Cardiac muscle cell (in vitro differentiated cells and primary cell): ENCODE measurements at regions not wholly inside any gene's neighbourhood (a gene's known extent, or its start where the extent isn't known, plus 50 kb on each side); places are given as distances from the start of the nearest gene placed in this dataset.

ENCODE experiments used
- DNase-seq, 2 donors: peaks; one replicate each; pipeline versions ENCODE4 v3.0.0 to v3.0.0-alpha.2; 2010 to 2017; ENCODE audit warnings: low read depth in 1 of 2, low spot score in 1 of 2
- H3K27ac ChIP-seq: fragments of 200-600 bp; sonication (generic); 2 replicates; pipeline ENCODE4 v1.5.1; 2016
- H3K27me3 ChIP-seq: fragments of 200-600 bp; sonication (generic); 2 replicates; pipeline ENCODE4 v1.6.0; 2016; ENCODE audit warnings: control low read depth
- H3K36me3 ChIP-seq: fragments of 200-600 bp; sonication (generic); 2 replicates; pipeline ENCODE4 v1.5.1; 2016; ENCODE audit warnings: control low read depth
- H3K4me1 ChIP-seq: fragments of 200-600 bp; sonication (generic); 2 replicates; pipeline ENCODE4 v1.8.1; 2017; ENCODE audit warnings: low read depth, mild to moderate bottlenecking, mixed run types
- H3K4me3 ChIP-seq: fragments of 200-600 bp; sonication (generic); 2 replicates; pipeline ENCODE4 v1.5.1; 2016; ENCODE audit warnings: mild to moderate bottlenecking
- H3K9me3 ChIP-seq: fragments of 200-600 bp; sonication (generic); 2 replicates; pipeline ENCODE4 v1.5.1; 2017; ENCODE audit warnings: low read depth, mild to moderate bottlenecking, control low read depth
- TF ChIP-seq, protein P1 (sequence below): IDR thresholded peaks from 2 replicates; pipeline ENCODE4 v1.5.1; 2012; ENCODE audit warnings: low read depth, mild to moderate bottlenecking, low read length

DNA sequence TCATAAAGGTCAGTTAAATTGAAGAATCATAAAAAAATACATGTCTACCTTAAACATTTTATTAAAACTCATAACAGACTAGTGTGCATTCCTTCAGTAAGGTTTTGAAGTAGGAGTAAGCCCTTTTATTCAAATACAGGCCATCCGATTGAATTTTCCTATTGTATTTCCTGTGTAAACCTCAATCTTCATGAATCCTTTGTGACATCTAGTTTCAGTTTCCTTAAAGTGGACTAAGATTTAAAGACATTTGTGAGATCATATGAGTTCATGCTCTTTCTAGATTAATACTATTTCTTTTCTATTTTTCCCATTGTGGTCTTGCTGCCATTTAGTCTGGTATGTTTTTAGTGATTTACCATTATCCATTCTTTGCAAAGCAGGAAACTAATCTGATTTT lies 644.7 kb upstream of the BOD1L1 start:
- Histone ChIP-seq H3K36me3 (no peaks in the 10 kb centered on the region), H3K4me3 (no peak overlapping the region), H3K27ac (no peak overlapping the region), H3K9me3 (no peaks in the 10 kb centered on the region), H3K4me1 (no peaks in the 10 kb centered on the region), H3K27me3 (no peaks in the 10 kb centered on the region)
- TF ChIP-seq, protein P1, sequence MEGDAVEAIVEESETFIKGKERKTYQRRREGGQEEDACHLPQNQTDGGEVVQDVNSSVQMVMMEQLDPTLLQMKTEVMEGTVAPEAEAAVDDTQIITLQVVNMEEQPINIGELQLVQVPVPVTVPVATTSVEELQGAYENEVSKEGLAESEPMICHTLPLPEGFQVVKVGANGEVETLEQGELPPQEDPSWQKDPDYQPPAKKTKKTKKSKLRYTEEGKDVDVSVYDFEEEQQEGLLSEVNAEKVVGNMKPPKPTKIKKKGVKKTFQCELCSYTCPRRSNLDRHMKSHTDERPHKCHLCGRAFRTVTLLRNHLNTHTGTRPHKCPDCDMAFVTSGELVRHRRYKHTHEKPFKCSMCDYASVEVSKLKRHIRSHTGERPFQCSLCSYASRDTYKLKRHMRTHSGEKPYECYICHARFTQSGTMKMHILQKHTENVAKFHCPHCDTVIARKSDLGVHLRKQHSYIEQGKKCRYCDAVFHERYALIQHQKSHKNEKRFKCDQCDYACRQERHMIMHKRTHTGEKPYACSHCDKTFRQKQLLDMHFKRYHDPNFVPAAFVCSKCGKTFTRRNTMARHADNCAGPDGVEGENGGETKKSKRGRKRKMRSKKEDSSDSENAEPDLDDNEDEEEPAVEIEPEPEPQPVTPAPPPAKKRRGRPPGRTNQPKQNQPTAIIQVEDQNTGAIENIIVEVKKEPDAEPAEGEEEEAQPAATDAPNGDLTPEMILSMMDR: no peak
- no peak for DNase-seq

DNA sequence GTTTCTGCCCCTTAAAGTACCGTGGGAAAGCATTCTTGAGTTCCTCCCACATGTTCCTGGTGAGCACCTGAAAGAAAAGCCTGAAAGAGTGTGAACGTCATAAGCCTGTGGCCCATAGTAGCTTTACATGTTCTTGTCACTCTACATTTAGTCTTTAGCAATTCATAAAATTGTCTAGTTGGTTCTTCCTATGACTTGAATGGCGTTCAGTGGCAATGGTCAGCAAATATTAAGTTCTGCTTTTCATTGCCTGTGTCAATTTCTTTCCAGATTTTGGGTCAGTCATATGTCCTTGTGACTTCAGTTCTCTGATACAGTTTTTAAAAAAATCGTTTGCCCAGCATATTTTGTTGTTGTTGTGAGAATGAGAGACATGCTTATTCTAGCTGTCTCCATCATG lies 650.0 kb upstream of the BOD1L1 start:
- no peaks in the 10 kb centered on the region for H3K36me3 ChIP-seq
- DNase-seq: no peak
- no peaks in the 10 kb centered on the region for H3K9me3 ChIP-seq
- no peaks in the 10 kb centered on the region for H3K4me1 ChIP-seq
- no peaks in the 10 kb centered on the region for H3K27me3 ChIP-seq
- TF ChIP-seq, protein P1: no peak
- no peak overlapping the region for H3K27ac ChIP-seq
- no peak overlapping the region for H3K4me3 ChIP-seq

DNA sequence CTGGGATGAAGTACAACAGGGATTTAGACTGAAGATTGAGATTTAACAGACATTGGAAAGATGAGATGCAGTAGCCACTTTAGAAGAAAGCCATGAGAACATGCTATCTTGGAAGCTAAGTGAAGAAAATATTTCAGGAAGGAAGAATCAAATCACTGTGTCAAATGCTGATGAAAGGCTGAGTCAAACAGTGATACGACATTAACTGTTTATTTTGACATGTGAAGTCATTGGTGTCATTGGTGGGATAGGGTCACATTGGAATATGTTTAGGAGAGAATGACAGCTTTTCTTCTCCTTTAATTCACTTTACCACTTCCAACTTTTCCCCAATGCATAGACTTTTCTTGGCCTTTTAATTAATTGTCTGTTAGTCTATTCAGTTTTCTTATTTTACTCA lies 653.0 kb upstream of the BOD1L1 start:
- Histone ChIP-seq H3K36me3 (no peaks in the 10 kb centered on the region), H3K27me3 (no peaks in the 10 kb centered on the region), H3K27ac (no peak overlapping the region), H3K4me3 (no peak overlapping the region), H3K4me1 (no peaks in the 10 kb centered on the region), H3K9me3 (no peaks in the 10 kb centered on the region)
- TF ChIP-seq, protein P1: no peak
- DNase-seq: no peak

DNA sequence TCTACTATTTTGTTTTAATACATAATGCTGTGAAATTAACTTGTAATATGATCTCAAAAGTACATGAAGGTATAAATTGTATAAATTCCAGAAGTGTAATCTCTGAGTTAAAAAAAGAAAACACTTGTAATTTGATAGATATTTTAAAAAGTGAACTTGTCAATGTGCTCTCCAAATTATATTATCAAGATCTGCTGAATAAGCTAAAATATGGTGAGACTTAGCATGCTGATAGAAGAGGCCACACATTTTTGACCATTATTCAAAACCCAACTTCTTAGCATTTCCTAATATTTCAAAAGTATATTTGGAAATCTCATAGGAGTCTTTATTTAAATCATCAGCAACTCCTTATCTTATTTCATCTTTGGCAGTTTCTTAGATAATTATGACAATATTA lies 657.1 kb upstream of the BOD1L1 start:
- no peak for DNase-seq
- no peaks in the 10 kb centered on the region for H3K9me3 ChIP-seq
- no peaks in the 10 kb centered on the region for H3K27me3 ChIP-seq
- no peaks in the 10 kb centered on the region for H3K36me3 ChIP-seq
- H3K27ac ChIP-seq: no peak overlapping the region
- H3K4me1 ChIP-seq: no peaks in the 10 kb centered on the region
- H3K4me3 ChIP-seq: no peak overlapping the region
- TF ChIP-seq, protein P1: no peak

DNA sequence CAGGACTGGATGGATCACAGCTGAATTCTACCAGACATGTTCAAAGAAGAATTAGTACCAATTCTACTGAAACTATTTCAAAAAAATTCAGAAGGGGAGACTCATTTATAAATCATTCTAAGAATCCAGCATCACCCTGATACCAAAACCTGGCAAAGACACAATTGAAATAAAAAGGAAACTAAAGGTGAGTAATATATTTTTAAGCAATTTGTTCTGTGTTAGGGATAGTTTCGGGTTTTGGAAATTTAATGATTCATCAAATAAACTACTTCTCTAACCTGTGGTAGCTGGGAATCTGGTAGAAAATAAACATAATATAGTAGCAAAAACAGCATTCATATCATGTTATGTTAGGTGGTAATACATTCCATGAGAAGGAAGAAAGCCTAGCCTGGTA lies 662.2 kb upstream of the BOD1L1 start:
- H3K4me3 ChIP-seq: no peak overlapping the region
- TF ChIP-seq, protein P1: no peak
- no peaks in the 10 kb centered on the region for H3K4me1 ChIP-seq
- H3K9me3 ChIP-seq: no peaks in the 10 kb centered on the region
- H3K27me3 ChIP-seq: no peaks in the 10 kb centered on the region
- H3K36me3 ChIP-seq: no peaks in the 10 kb centered on the region
- no peak overlapping the region for H3K27ac ChIP-seq
- DNase-seq: no peak

DNA sequence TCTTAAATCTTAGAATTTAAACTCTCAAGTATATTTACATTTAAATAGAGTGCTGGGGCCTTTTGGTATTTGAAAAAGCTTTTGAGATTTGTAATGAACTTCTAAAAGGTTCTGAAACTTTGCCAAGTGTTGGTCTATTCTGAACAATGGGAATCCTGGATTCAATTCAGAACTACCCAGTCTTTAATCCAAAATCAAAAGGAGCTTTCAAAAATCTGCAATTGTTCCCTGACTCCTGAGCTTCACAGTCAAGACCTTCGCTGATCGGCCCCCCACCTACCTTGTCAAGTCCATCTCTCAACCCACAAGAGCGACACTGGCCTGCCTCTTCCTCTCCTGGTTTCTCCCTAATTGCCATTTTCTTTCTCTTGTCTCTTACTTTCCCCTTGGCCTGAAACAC lies 666.1 kb upstream of the BOD1L1 start:
- H3K36me3 ChIP-seq: no peaks in the 10 kb centered on the region
- TF ChIP-seq, protein P1: no peak
- no peaks in the 10 kb centered on the region for H3K9me3 ChIP-seq
- no peaks in the 10 kb centered on the region for H3K27me3 ChIP-seq
- H3K4me1 ChIP-seq: no peaks in the 10 kb centered on the region
- no peak overlapping the region for H3K27ac ChIP-seq
- DNase-seq: no peak
- no peak overlapping the region for H3K4me3 ChIP-seq
